ENCODE measurements at regions not wholly inside any gene's neighbourhood (a gene's known extent, or its start where the extent isn't known, plus 50 kb on each side); places are given as distances from the start of the nearest gene placed in this dataset.

DNA sequence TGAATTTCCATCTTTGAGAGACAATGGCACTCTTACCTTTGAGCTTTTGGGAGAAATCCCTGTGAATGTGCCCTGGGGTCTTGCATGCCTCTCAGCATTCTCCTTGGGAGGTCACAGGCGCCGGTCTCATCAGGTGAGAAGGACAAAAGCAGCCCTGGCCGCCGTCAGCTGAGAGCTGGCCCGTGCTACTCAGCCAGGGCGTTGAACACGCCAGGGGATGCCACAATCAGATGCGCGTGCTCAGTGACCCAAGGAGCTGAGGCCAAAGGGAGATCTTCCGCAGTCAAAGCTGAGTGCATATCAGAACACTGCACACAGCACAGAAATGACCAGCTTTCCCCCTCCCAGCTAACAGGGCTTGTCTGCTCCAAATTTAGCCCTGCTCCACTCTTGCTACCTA, 253.6 kb upstream of the NOX3 start:
- Histone ChIP-seq H3K4me1 (ENCODE audit: control insufficient read depth, insufficient read depth, low read depth, low read length) (no peaks in the 10 kb centered on the region), H2AFZ (ENCODE audit: low read depth, low read length) (no peak overlapping the region), H3K4me3 (ENCODE audit: insufficient read depth in 1 of 2, low read depth in 1 of 2, low read length in 2 of 2) (no peak overlapping the region), H3K36me3 (ENCODE audit: control insufficient read depth in 1 of 2, insufficient read depth in 2 of 2, low read depth in 1 of 2, low read length in 2 of 2) (no peaks in the 10 kb centered on the region), H2BK15ac (ENCODE audit: low read depth, poor library complexity, severe bottlenecking) (no peak overlapping the region), H3K27me3 (ENCODE audit: control insufficient read depth in 1 of 2, insufficient read depth in 1 of 2, low read length in 2 of 2) (no peaks in the 10 kb centered on the region), H3K9ac (ENCODE audit: low read length) (no peak overlapping the region), H4K8ac (ENCODE audit: low read length) (no peak overlapping the region), H3K23ac (ENCODE audit: low read length in 2 of 2) (no peak overlapping the region), H3K4me2 (ENCODE audit: low read length, poor library complexity, severe bottlenecking) (no peak overlapping the region), H2BK5ac (ENCODE audit: low read depth, low read length, poor library complexity, severe bottlenecking) (no peak overlapping the region), H2BK12ac (ENCODE audit: low read length in 2 of 2) (no peak overlapping the region), H3K9me3 (ENCODE audit: control insufficient read depth, low read length) (peaks cover 13% of the 10 kb centered on the region), H4K91ac (ENCODE audit: low read length) (no peak overlapping the region), H3K27ac (ENCODE audit: low read length, poor library complexity, severe bottlenecking) (no peak overlapping the region), H3K4ac (ENCODE audit: low read depth in 1 of 2, low read length in 2 of 2) (no peak overlapping the region), H3K14ac (ENCODE audit: low read length in 2 of 2) (no peak overlapping the region), H3K18ac (ENCODE audit: low read depth in 1 of 2, low read length in 2 of 2) (no peak overlapping the region), H3K79me1 (replicated peaks; ENCODE audit: low read length, poor library complexity, severe bottlenecking) (no peaks in the 10 kb centered on the region), H2BK120ac (ENCODE audit: low read depth, low read length) (no peak overlapping the region), H2AK5ac (ENCODE audit: low read length, severe bottlenecking) (no peak overlapping the region)
- WGBS: 97% methylated on average over 10 of the region's 10 CpGs
- no peak for DNase-seq

DNA sequence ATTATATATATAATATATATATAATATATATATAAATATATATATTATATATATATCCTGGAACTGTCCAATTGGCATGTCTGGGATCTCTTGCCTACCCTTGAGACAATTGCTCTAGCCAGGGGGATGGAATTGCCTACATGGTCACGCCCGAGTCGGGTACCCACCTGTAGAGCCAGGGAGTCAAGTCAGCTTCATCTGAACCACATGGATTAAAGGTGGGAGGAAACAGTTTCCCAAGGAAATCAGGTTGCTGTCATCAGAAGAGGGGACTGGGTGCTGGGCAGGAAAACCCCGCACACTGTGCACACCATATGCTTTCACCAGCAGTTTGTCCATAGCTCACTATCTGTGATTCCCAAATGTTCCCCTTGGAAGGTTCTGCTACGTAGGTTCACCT, 252.5 kb upstream of the NOX3 start:
- DNase-seq: no peak
- Histone ChIP-seq H2BK5ac (ENCODE audit: low read depth, low read length, poor library complexity, severe bottlenecking) (no peak overlapping the region), H3K9ac (ENCODE audit: low read length) (no peak overlapping the region), H2BK15ac (ENCODE audit: low read depth, poor library complexity, severe bottlenecking) (no peak overlapping the region), H2BK12ac (ENCODE audit: low read length in 2 of 2) (no peak overlapping the region), H2AFZ (ENCODE audit: low read depth, low read length) (no peak overlapping the region), H3K36me3 (ENCODE audit: control insufficient read depth in 1 of 2, insufficient read depth in 2 of 2, low read depth in 1 of 2, low read length in 2 of 2) (no peaks in the 10 kb centered on the region), H3K4me3 (ENCODE audit: insufficient read depth in 1 of 2, low read depth in 1 of 2, low read length in 2 of 2) (no peak overlapping the region), H3K27ac (ENCODE audit: low read length, poor library complexity, severe bottlenecking) (no peak overlapping the region), H4K91ac (ENCODE audit: low read length) (no peak overlapping the region), H3K9me3 (ENCODE audit: control insufficient read depth, low read length) (peaks cover 13% of the 10 kb centered on the region), H3K4me1 (ENCODE audit: control insufficient read depth, insufficient read depth, low read depth, low read length) (no peaks in the 10 kb centered on the region), H3K79me1 (replicated peaks; ENCODE audit: low read length, poor library complexity, severe bottlenecking) (no peaks in the 10 kb centered on the region), H2BK120ac (ENCODE audit: low read depth, low read length) (no peak overlapping the region), H3K27me3 (ENCODE audit: control insufficient read depth in 1 of 2, insufficient read depth in 1 of 2, low read length in 2 of 2) (no peaks in the 10 kb centered on the region), H3K4ac (ENCODE audit: low read depth in 1 of 2, low read length in 2 of 2) (no peak overlapping the region), H3K14ac (ENCODE audit: low read length in 2 of 2) (no peak overlapping the region), H3K18ac (ENCODE audit: low read depth in 1 of 2, low read length in 2 of 2) (no peak overlapping the region), H3K4me2 (ENCODE audit: low read length, poor library complexity, severe bottlenecking) (no peak overlapping the region), H3K23ac (ENCODE audit: low read length in 2 of 2) (no peak overlapping the region), H4K8ac (ENCODE audit: low read length) (no peak overlapping the region), H2AK5ac (ENCODE audit: low read length, severe bottlenecking) (no peak overlapping the region)
- 96% methylated on average over 5 of the region's 5 CpGs for WGBS

DNA sequence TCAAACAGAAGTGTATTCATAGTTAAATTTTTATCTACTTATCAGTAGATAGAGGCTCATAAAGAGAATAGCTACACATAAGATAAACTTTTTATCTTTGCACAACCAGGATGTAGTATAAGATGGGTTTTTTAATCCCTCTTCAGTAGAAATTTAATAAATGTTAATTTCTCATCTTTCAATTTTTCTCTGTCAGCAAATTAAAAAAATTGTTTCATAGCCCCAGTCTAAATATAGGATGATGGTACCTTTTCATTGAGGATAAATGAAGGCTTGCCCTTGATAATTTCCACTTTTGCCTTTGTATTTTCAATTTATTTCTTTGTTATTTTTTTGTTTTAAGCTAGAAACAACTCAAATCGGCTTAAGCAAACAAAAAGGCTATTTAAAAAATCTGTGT, 251.2 kb upstream of the NOX3 start:
- Histone ChIP-seq H3K36me3 (ENCODE audit: control insufficient read depth in 1 of 2, insufficient read depth in 2 of 2, low read depth in 1 of 2, low read length in 2 of 2) (no peaks in the 10 kb centered on the region), H4K91ac (ENCODE audit: low read length) (no peak overlapping the region), H2BK15ac (ENCODE audit: low read depth, poor library complexity, severe bottlenecking) (no peak overlapping the region), H3K79me1 (replicated peaks; ENCODE audit: low read length, poor library complexity, severe bottlenecking) (no peaks in the 10 kb centered on the region), H3K9me3 (ENCODE audit: control insufficient read depth, low read length) (peaks cover 22% of the 10 kb centered on the region), H3K4ac (ENCODE audit: low read depth in 1 of 2, low read length in 2 of 2) (no peak overlapping the region), H4K8ac (ENCODE audit: low read length) (no peak overlapping the region), H2BK5ac (ENCODE audit: low read depth, low read length, poor library complexity, severe bottlenecking) (no peak overlapping the region), H3K4me3 (ENCODE audit: insufficient read depth in 1 of 2, low read depth in 1 of 2, low read length in 2 of 2) (no peak overlapping the region), H3K23ac (ENCODE audit: low read length in 2 of 2) (no peak overlapping the region), H3K4me1 (ENCODE audit: control insufficient read depth, insufficient read depth, low read depth, low read length) (no peaks in the 10 kb centered on the region), H2AK5ac (ENCODE audit: low read length, severe bottlenecking) (no peak overlapping the region), H3K18ac (ENCODE audit: low read depth in 1 of 2, low read length in 2 of 2) (no peak overlapping the region), H2BK120ac (ENCODE audit: low read depth, low read length) (no peak overlapping the region), H3K9ac (ENCODE audit: low read length) (no peak overlapping the region), H2AFZ (ENCODE audit: low read depth, low read length) (no peak overlapping the region), H3K27me3 (ENCODE audit: control insufficient read depth in 1 of 2, insufficient read depth in 1 of 2, low read length in 2 of 2) (no peaks in the 10 kb centered on the region), H2BK12ac (ENCODE audit: low read length in 2 of 2) (no peak overlapping the region), H3K4me2 (ENCODE audit: low read length, poor library complexity, severe bottlenecking) (no peak overlapping the region), H3K14ac (ENCODE audit: low read length in 2 of 2) (no peak overlapping the region), H3K27ac (ENCODE audit: low read length, poor library complexity, severe bottlenecking) (no peak overlapping the region)
- no CpG with 5 or more reads among the region's 1 CpG for WGBS
- DNase-seq: no peak

DNA sequence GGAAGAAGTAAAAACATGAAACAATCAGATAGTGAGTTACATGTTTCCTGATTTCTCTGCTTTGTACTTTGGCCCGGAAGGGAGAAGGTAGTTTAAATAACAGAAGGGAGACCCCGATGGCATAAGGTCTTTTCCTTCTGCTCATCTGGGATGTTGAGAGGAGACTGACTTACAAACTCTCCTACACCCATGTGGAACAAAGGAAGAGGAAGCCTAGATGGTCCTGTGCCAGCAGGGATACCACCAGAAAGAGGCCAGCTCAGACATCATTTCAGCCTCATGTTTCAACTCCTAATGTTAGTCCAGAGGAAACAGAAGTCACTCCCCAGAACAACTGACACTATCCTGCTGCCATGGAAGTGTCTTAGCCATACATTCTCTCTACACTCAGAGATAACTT, 250.7 kb upstream of the NOX3 start:
- Histone ChIP-seq H3K79me1 (replicated peaks; ENCODE audit: low read length, poor library complexity, severe bottlenecking) (no peaks in the 10 kb centered on the region), H4K91ac (ENCODE audit: low read length) (no peak overlapping the region), H3K14ac (ENCODE audit: low read length in 2 of 2) (no peak overlapping the region), H2BK120ac (ENCODE audit: low read depth, low read length) (no peak overlapping the region), H3K23ac (ENCODE audit: low read length in 2 of 2) (no peak overlapping the region), H3K36me3 (ENCODE audit: control insufficient read depth in 1 of 2, insufficient read depth in 2 of 2, low read depth in 1 of 2, low read length in 2 of 2) (no peaks in the 10 kb centered on the region), H2AK5ac (ENCODE audit: low read length, severe bottlenecking) (no peak overlapping the region), H3K18ac (ENCODE audit: low read depth in 1 of 2, low read length in 2 of 2) (no peak overlapping the region), H3K4ac (ENCODE audit: low read depth in 1 of 2, low read length in 2 of 2) (no peak overlapping the region), H2AFZ (ENCODE audit: low read depth, low read length) (no peak overlapping the region), H3K9ac (ENCODE audit: low read length) (no peak overlapping the region), H3K4me3 (ENCODE audit: insufficient read depth in 1 of 2, low read depth in 1 of 2, low read length in 2 of 2) (no peak overlapping the region), H4K8ac (ENCODE audit: low read length) (no peak overlapping the region), H2BK5ac (ENCODE audit: low read depth, low read length, poor library complexity, severe bottlenecking) (no peak overlapping the region), H3K4me1 (ENCODE audit: control insufficient read depth, insufficient read depth, low read depth, low read length) (no peaks in the 10 kb centered on the region), H3K27ac (ENCODE audit: low read length, poor library complexity, severe bottlenecking) (no peak overlapping the region), H2BK15ac (ENCODE audit: low read depth, poor library complexity, severe bottlenecking) (no peak overlapping the region), H3K9me3 (ENCODE audit: control insufficient read depth, low read length) (peaks cover 27% of the 10 kb centered on the region), H3K4me2 (ENCODE audit: low read length, poor library complexity, severe bottlenecking) (no peak overlapping the region), H3K27me3 (ENCODE audit: control insufficient read depth in 1 of 2, insufficient read depth in 1 of 2, low read length in 2 of 2) (no peaks in the 10 kb centered on the region), H2BK12ac (ENCODE audit: low read length in 2 of 2) (no peak overlapping the region)
- no peak for DNase-seq
- WGBS: 90% methylated on average over 2 of the region's 2 CpGs
